PC-9 (cell line): ENCODE measurements at regions not wholly inside any gene's neighbourhood (a gene's known extent, or its start where the extent isn't known, plus 50 kb on each side); places are given as distances from the start of the nearest gene placed in this dataset.

Source experiments
- BruUV-seq: library from RNA; stranded (reverse); fragments of 400-500 nt; replicated peaks from 2 replicates; lab custom pipeline; 2021; lab: Mats Ljungman, UMichigan
- CTCF ChIA-PET: fragments of 300-600 bp; sonication (Branson Sonifier 250); formaldehyde crosslinking; loops from one replicate; lab custom pipeline; 2022; ENCODE audit warnings: antibody characterized with exemption; lab: Charles Lee
- POLR2A ChIA-PET: fragments of 300-600 bp; sonication (Branson Sonifier 250); formaldehyde crosslinking; loops from one replicate; lab custom pipeline; 2022; ENCODE audit warnings: antibody characterized with exemption; ENCODE audit not compliant: unreplicated experiment; lab: Charles Lee
- DNase-seq, 2 experiments: peaks; one replicate each; pipeline versions ENCODE4 v3.0.0 to v3.0.0-alpha.2; 2015 to 2022; ENCODE audit warnings: mixed read lengths in 1 of 2
- H2AFZ ChIP-seq: fragments of 200-600 bp; sonication (generic); 2 replicates; pipeline ENCODE4 v1.8.1; 2017; ENCODE audit warnings: antibody characterized with exemption
- H3F3A ChIP-seq: fragments of 200-600 bp; sonication (generic); 2 replicates; pipeline ENCODE4 v1.8.1; 2017; ENCODE audit warnings: antibody characterized with exemption, mild to moderate bottlenecking, low read depth; ENCODE audit not compliant: insufficient read depth
- H3K27ac ChIP-seq: fragments of 200-600 bp; sonication (generic); 2 replicates; pipeline ENCODE4 v1.6.1; 2016; ENCODE audit warnings: mixed run types
- H3K27me3 ChIP-seq: fragments of 200-600 bp; sonication (generic); 2 replicates; pipeline ENCODE4 v1.6.1; 2016; ENCODE audit warnings: low read depth, mixed run types; ENCODE audit not compliant: insufficient read depth
- H3K36me3 ChIP-seq: fragments of 200-600 bp; sonication (generic); 2 replicates; pipeline ENCODE4 v1.6.1; 2016; ENCODE audit warnings: low read depth, mixed run types
- H3K4me1 ChIP-seq: fragments of 200-600 bp; sonication (generic); replicated peaks from 2 replicates; pipeline ENCODE4 v1.6.1; 2016; ENCODE audit warnings: mixed run types; ENCODE audit not compliant: insufficient read depth
- H3K4me2 ChIP-seq: fragments of 200-600 bp; sonication (generic); 2 replicates; pipeline ENCODE4 v1.6.1; 2017; ENCODE audit warnings: mixed run types
- H3K4me3 ChIP-seq: fragments of 200-600 bp; sonication (generic); 2 replicates; pipeline ENCODE4 v1.6.1; 2016; ENCODE audit warnings: mixed run types
- H3K79me2 ChIP-seq: fragments of 200-600 bp; sonication (generic); 2 replicates; pipeline ENCODE4 v1.6.1; 2017; ENCODE audit warnings: low read depth, mixed run types
- H3K9me2 ChIP-seq: fragments of 200-600 bp; sonication (generic); 2 replicates; pipeline ENCODE4 v1.8.1; 2017; ENCODE audit warnings: mild to moderate bottlenecking; ENCODE audit not compliant: insufficient read depth
- H3K9me3 ChIP-seq: fragments of 200-600 bp; sonication (generic); 2 replicates; pipeline ENCODE4 v1.8.1; 2016; ENCODE audit warnings: low read depth; ENCODE audit not compliant: insufficient read depth
- H4K20me1 ChIP-seq: fragments of 200-600 bp; sonication (generic); 2 replicates; pipeline ENCODE4 v1.8.1; 2017; ENCODE audit not compliant: insufficient read depth
- EZH2 ChIP-seq: fragments of 200-600 bp; sonication (generic); IDR thresholded peaks from 2 replicates; pipeline ENCODE4 v1.8.0; 2017; ENCODE audit warnings: antibody characterized with exemption, low read depth
- intact Hi-C: fragments of 100-400 bp; cut with micrococcal nuclease; formaldehyde crosslinking; loops from one replicate; pipeline ENCODE4 v1.10.0; 2022; ENCODE audit not compliant: unreplicated experiment
- TF ChIP-seq, protein P1 (sequence below): fragments of 200-600 bp; sonication (generic); conservative IDR thresholded peaks from 2 replicates; pipeline ENCODE4 v1.6.1; 2017; ENCODE audit warnings: mixed run types, antibody characterized with exemption, mild to moderate bottlenecking, moderate library complexity

DNA sequence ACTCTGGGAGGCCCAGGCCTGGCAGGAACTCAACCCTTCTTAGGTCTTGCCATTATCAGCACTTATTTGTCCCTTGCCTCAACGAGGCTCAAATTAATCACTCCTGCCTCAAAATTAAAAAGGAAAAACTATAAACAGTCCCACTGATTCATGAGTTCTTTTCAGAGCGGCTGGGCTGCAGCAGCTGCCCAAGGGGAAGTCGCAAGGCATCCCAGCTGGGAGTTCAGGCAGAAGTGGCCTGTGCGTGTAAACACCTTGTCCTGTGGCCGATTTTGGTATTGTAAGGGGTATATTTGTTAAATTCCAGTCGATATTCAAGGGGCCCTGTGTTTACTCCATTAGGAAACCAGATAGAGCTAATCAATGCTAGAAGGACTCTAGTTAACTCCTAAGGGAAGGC lies 213.9 kb upstream of the CADM1 start:
- intact Hi-C loops, result no loop called here
- Histone ChIP-seq H2AFZ (no peak overlapping the region), H3K4me1 (no peaks in the 10 kb centered on the region), H3K9me2 (no peaks in the 10 kb centered on the region; the same call in 1 of the 2 replicates), H3K9me3 (no peaks in the 10 kb centered on the region), H3K27ac (no peak overlapping the region), H3K4me2 (no peak overlapping the region), H4K20me1 (no peaks in the 10 kb centered on the region; the same call in 1 of the 2 replicates), H3K4me3 (no peak overlapping the region), H3K79me2 (no peaks in the 10 kb centered on the region), H3F3A (no peaks in the 10 kb centered on the region), H3K27me3 (peaks cover 69% of the 10 kb centered on the region), H3K36me3 (no peaks in the 10 kb centered on the region)
- no peak for DNase-seq
- TF ChIP-seq EZH2, result no peak
- TF ChIP-seq, protein P1, sequence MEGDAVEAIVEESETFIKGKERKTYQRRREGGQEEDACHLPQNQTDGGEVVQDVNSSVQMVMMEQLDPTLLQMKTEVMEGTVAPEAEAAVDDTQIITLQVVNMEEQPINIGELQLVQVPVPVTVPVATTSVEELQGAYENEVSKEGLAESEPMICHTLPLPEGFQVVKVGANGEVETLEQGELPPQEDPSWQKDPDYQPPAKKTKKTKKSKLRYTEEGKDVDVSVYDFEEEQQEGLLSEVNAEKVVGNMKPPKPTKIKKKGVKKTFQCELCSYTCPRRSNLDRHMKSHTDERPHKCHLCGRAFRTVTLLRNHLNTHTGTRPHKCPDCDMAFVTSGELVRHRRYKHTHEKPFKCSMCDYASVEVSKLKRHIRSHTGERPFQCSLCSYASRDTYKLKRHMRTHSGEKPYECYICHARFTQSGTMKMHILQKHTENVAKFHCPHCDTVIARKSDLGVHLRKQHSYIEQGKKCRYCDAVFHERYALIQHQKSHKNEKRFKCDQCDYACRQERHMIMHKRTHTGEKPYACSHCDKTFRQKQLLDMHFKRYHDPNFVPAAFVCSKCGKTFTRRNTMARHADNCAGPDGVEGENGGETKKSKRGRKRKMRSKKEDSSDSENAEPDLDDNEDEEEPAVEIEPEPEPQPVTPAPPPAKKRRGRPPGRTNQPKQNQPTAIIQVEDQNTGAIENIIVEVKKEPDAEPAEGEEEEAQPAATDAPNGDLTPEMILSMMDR, result no peak
- POLR2A ChIA-PET, result no interaction called here
- no TSS peak for BruUV-seq
- CTCF ChIA-PET, result no interaction called here

DNA sequence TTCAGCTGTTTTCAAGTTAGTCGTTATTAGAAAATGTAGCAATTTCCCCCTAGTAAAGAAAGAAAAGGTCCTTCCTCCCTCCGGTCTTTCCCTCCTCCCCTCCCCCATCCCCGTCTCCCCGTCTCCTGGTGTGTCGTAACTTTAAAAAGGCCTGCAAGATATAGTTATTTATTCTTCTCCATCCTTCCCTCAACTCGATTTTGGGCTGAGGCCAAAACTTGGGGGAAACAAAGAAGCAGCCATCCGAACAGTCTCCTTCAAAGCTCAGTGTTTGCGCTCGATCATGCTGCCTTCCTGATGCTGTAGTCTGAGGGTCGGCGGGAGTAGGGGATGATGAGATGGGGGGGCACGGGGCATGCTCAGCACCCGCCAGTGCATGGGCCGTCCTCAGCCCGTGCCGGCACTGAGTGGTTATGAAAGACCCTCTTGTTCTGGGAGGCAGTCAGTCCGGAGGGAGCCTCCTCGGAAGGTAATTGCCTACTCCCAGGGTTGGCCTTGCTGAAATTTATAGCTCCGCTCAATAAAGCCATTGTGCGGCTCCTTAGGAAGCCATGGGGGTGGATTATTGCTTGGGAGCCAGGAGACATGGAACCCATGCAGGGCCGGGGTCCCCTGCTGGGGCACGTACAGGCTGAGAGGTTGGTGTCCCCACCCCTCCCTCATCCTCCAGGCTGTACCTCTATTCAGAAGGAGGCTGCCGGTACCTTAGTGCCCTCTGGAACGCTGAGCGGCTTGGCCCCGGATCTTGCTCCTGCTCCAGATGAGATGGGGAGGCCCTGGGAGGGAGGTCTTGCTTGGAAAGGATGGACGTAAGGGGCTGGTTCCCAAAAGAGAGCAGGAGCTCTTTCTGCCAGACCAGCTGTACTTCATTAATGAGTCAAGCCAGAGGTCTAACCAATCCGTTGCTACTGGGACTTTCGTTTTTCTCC lies 212.7 kb upstream of the CADM1 start:
- intact Hi-C loops, result no loop called here
- no peak overlapping the region for H3K4me2 ChIP-seq
- H2AFZ ChIP-seq, result no peak overlapping the region
- no peak for DNase-seq
- H3K79me2 ChIP-seq, result no peaks in the 10 kb centered on the region
- H3K9me2 ChIP-seq, result no peaks in the 10 kb centered on the region; the same call in 1 of the 2 replicates
- TF ChIP-seq, protein P1, result no peak
- no peak for TF ChIP-seq EZH2
- H3F3A ChIP-seq, result no peaks in the 10 kb centered on the region
- no peaks in the 10 kb centered on the region; the same call in 1 of the 2 replicates for H4K20me1 ChIP-seq
- H3K4me1 ChIP-seq, result no peaks in the 10 kb centered on the region
- no TSS peak for BruUV-seq
- H3K36me3 ChIP-seq, result no peaks in the 10 kb centered on the region
- POLR2A ChIA-PET, result no interaction called here
- no peak overlapping the region for H3K4me3 ChIP-seq
- H3K9me3 ChIP-seq, result no peaks in the 10 kb centered on the region
- H3K27me3 ChIP-seq, result peaks cover 80% of the 10 kb centered on the region
- H3K27ac ChIP-seq, result no peak overlapping the region
- CTCF ChIA-PET, result no interaction called here

DNA sequence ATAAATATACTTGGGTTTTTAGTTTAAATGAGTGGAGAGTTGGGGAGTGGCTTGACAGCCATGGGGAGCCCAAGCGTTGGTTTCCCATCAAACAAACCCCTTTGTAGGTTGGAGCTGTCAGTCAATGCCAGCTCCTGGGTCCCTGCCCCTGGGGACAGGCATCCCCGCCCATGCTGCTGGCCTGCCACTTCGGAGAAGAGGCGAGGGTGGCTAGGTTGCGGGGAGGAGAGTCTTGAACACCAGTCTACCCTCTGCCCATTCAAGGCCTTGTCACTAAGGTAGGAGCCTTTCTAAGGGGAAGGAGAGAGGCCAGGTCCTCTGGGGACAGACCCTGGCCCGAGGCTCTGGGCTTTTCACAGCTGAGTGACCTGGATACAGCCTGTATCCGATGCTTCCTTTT lies 211.9 kb upstream of the CADM1 start:
- no TSS peak for BruUV-seq
- no peaks in the 10 kb centered on the region for H3K9me3 ChIP-seq
- H2AFZ ChIP-seq, result no peak overlapping the region
- POLR2A ChIA-PET, result no interaction called here
- H3K79me2 ChIP-seq, result no peaks in the 10 kb centered on the region
- no peak overlapping the region for H3K27ac ChIP-seq
- TF ChIP-seq EZH2, result no peak
- TF ChIP-seq, protein P1, result no peak
- H3K36me3 ChIP-seq, result no peaks in the 10 kb centered on the region
- no peaks in the 10 kb centered on the region; the same call in 1 of the 2 replicates for H3K9me2 ChIP-seq
- H3K4me2 ChIP-seq, result no peak overlapping the region
- no peak for DNase-seq
- CTCF ChIA-PET, result no interaction called here
- H4K20me1 ChIP-seq, result no peaks in the 10 kb centered on the region; the same call in 1 of the 2 replicates
- H3K27me3 ChIP-seq, result peaks cover 88% of the 10 kb centered on the region
- no peaks in the 10 kb centered on the region for H3K4me1 ChIP-seq
- H3K4me3 ChIP-seq, result no peak overlapping the region
- intact Hi-C loops, result no loop called here
- H3F3A ChIP-seq, result no peaks in the 10 kb centered on the region
